Hepatocyte (in vitro differentiated cells): ENCODE measurements at regions not wholly inside any gene's neighbourhood (a gene's known extent, or its start where the extent isn't known, plus 50 kb on each side); places are given as distances from the start of the nearest gene placed in this dataset.
A peak's percentile ranks its signal among the peaks of the same experiment; 100 is the strongest.

ENCODE experiments used
- DNase-seq: peaks from one replicate; pipeline ENCODE4 v3.0.0-alpha.2; 2016; ENCODE audit warnings: low spot score
- H2AFZ ChIP-seq: fragments of 200-600 bp; sonication (generic); 2 replicates; pipeline ENCODE4 v1.6.0; 2016; ENCODE audit warnings: antibody characterized with exemption, mild to moderate bottlenecking
- H3K27ac ChIP-seq: fragments of 200-600 bp; sonication (generic); 2 replicates; pipeline ENCODE4 v1.5.1; 2016; ENCODE audit warnings: mild to moderate bottlenecking
- H3K27me3 ChIP-seq: fragments of 200-600 bp; sonication (generic); 2 replicates; pipeline ENCODE4 v1.6.1; 2016
- H3K36me3 ChIP-seq: fragments of 200-600 bp; sonication (generic); replicated peaks from 2 replicates; pipeline ENCODE4 v1.5.1; 2016; ENCODE audit warnings: low read depth; ENCODE audit not compliant: insufficient read depth
- H3K4me1 ChIP-seq: fragments of 200-600 bp; sonication (generic); 2 replicates; pipeline ENCODE4 v1.5.1; 2016; ENCODE audit warnings: mild to moderate bottlenecking, moderate library complexity; ENCODE audit not compliant: insufficient read depth
- H3K4me2 ChIP-seq: fragments of 200-600 bp; sonication (generic); 2 replicates; pipeline ENCODE4 v1.6.0; 2016
- H3K4me3 ChIP-seq: fragments of 200-600 bp; sonication (generic); 2 replicates; pipeline ENCODE4 v1.5.1; 2016; ENCODE audit warnings: mild to moderate bottlenecking
- H3K79me2 ChIP-seq: fragments of 200-600 bp; sonication (generic); 2 replicates; pipeline ENCODE4 v1.6.0; 2017; ENCODE audit warnings: mild to moderate bottlenecking
- H3K9me2 ChIP-seq: fragments of 200-600 bp; sonication (generic); replicated peaks from 2 replicates; pipeline ENCODE4 v1.6.0; 2017; ENCODE audit warnings: mild to moderate bottlenecking; ENCODE audit not compliant: insufficient read depth
- H3K9me3 ChIP-seq: fragments of 200-600 bp; sonication (generic); 2 replicates; pipeline ENCODE4 v1.5.1; 2016; ENCODE audit warnings: low read depth, mild to moderate bottlenecking
- H4K20me1 ChIP-seq: fragments of 200-600 bp; sonication (generic); 2 replicates; pipeline ENCODE4 v1.6.0; 2016; ENCODE audit warnings: mild to moderate bottlenecking; ENCODE audit not compliant: insufficient read depth, poor library complexity, severe bottlenecking
- CTCF ChIP-seq: fragments of 200-600 bp; sonication (generic); IDR thresholded peaks from 2 replicates; pipeline ENCODE4 v1.5.1; 2016; ENCODE audit warnings: antibody characterized with exemption, mild to moderate bottlenecking; ENCODE audit not compliant: poor library complexity
- EZH2 ChIP-seq: fragments of 200-600 bp; sonication (generic); IDR thresholded peaks from 2 replicates; pipeline ENCODE4 v1.6.1; 2016; ENCODE audit warnings: antibody characterized with exemption, mild to moderate bottlenecking, borderline replicate concordance
- EZH2phosphoT487 ChIP-seq: fragments of 200-600 bp; sonication (generic); IDR thresholded peaks from one replicate; pipeline ENCODE4 v1.6.1; 2018; ENCODE audit warnings: antibody characterized with exemption, mild to moderate bottlenecking, low read depth, moderate library complexity; ENCODE audit not compliant: unreplicated experiment, severe bottlenecking
- WGBS: methylation state at CpG from one replicate; pipeline ENCODE4 v1.1.6; 2016; ENCODE audit warnings: low lambda C conversion rate; ENCODE audit errors: missing lambda C conversion rate; 5-methylcytosine and 5-hydroxymethylcytosine counted together

GRCh38 chr3:124565013-124565412, 165.2 kb upstream of the UMPS start:
- H3K9me3 ChIP-seq = no peaks in the 10 kb centered on the region
- DNase-seq = peak; percentile 90
- H3K27ac ChIP-seq = no peak overlapping the region
- no peaks in the 10 kb centered on the region for H3K4me1 ChIP-seq
- H3K4me2 ChIP-seq = peak overlapping the region; percentile 56
- H2AFZ ChIP-seq = peak overlapping the region; percentile 13
- no peaks in the 10 kb centered on the region for H3K79me2 ChIP-seq
- TF ChIP-seq EZH2phosphoT487 = no peak
- peak; percentile 94 for TF ChIP-seq CTCF
- no peaks in the 10 kb centered on the region for H3K9me2 ChIP-seq
- no peak overlapping the region for H3K4me3 ChIP-seq
- no peaks in the 10 kb centered on the region for H4K20me1 ChIP-seq
- no peaks in the 10 kb centered on the region for H3K36me3 ChIP-seq
- 23% methylated on average over 5 of the region's 5 CpGs for WGBS
- no peaks in the 10 kb centered on the region for H3K27me3 ChIP-seq

GRCh38 chr3:124565551-124565950, 164.7 kb upstream of the UMPS start:
- 58% methylated on average over 6 of the region's 6 CpGs for WGBS
- H3K9me2 ChIP-seq = no peaks in the 10 kb centered on the region
- H3K4me2 ChIP-seq = no peak overlapping the region
- H3K9me3 ChIP-seq = no peaks in the 10 kb centered on the region
- H2AFZ ChIP-seq = no peak overlapping the region
- H3K36me3 ChIP-seq = no peaks in the 10 kb centered on the region
- H3K79me2 ChIP-seq = no peaks in the 10 kb centered on the region
- TF ChIP-seq CTCF (no peak), EZH2 (no peak), EZH2phosphoT487 (no peak)
- no peaks in the 10 kb centered on the region for H3K4me1 ChIP-seq
- H3K4me3 ChIP-seq = no peak overlapping the region
- no peaks in the 10 kb centered on the region for H3K27me3 ChIP-seq
- no peak overlapping the region for H3K27ac ChIP-seq
- DNase-seq = no peak
- no peaks in the 10 kb centered on the region for H4K20me1 ChIP-seq

GRCh38 chr3:124566701-124567100, 163.6 kb upstream of the UMPS start:
- no peaks in the 10 kb centered on the region for H3K27me3 ChIP-seq
- no peak overlapping the region for H3K27ac ChIP-seq
- no peaks in the 10 kb centered on the region for H3K79me2 ChIP-seq
- no peaks in the 10 kb centered on the region for H4K20me1 ChIP-seq
- H3K4me2 ChIP-seq = no peak overlapping the region
- H3K4me1 ChIP-seq = no peaks in the 10 kb centered on the region
- 69% methylated on average over 2 of the region's 2 CpGs for WGBS
- H3K4me3 ChIP-seq = no peak overlapping the region
- DNase-seq = no peak
- no peaks in the 10 kb centered on the region for H3K36me3 ChIP-seq
- no peaks in the 10 kb centered on the region for H3K9me3 ChIP-seq
- TF ChIP-seq EZH2phosphoT487 (no peak), CTCF (no peak), EZH2 (no peak)
- H2AFZ ChIP-seq = no peak overlapping the region
- no peaks in the 10 kb centered on the region for H3K9me2 ChIP-seq

- no peaks in the 10 kb centered on the region for H3K27me3 ChIP-seq
- no peak overlapping the region for H3K4me3 ChIP-seq
- H3K27ac ChIP-seq = no peak overlapping the region
- no peak for TF ChIP-seq CTCF
- no peak for TF ChIP-seq EZH2phosphoT487
- no peak for TF ChIP-seq EZH2
- 62% methylated on average over 1 of the region's 1 CpG for WGBS
- no peak overlapping the region for H3K4me2 ChIP-seq
- no peaks in the 10 kb centered on the region for H3K9me3 ChIP-seq
- H3K9me2 ChIP-seq = no peaks in the 10 kb centered on the region
- H3K4me1 ChIP-seq = no peaks in the 10 kb centered on the region
- H2AFZ ChIP-seq = no peak overlapping the region
- no peaks in the 10 kb centered on the region for H3K36me3 ChIP-seq
- no peaks in the 10 kb centered on the region for H4K20me1 ChIP-seq
- H3K79me2 ChIP-seq = no peaks in the 10 kb centered on the region
- DNase-seq = no peak
These were observed 163.1 kb upstream of the UMPS start for GRCh38 chr3:124567179-124567578.
